ENCODE measurements at regions not wholly inside any gene's neighbourhood (a gene's known extent, or its start where the extent isn't known, plus 50 kb on each side); places are given as distances from the start of the nearest gene placed in this dataset.
A peak's percentile ranks its signal among the peaks of the same experiment; 100 is the strongest.

- no peak for FAIRE-seq
These were observed 440.1 kb downstream of the NUF2 start for GRCh38 chr1:163761898-163762297.

GRCh38 chr1:163766257-163766918 lies 444.6 kb downstream of the NUF2 start:
- FAIRE-seq = no peak

- FAIRE-seq = no peak
These were observed 446.8 kb downstream of the NUF2 start for GRCh38 chr1:163768576-163768975.

GRCh38 chr1:163770265-163770664 lies 448.5 kb downstream of the NUF2 start:
- FAIRE-seq = no peak

- FAIRE-seq = no peak
These were observed 449.9 kb downstream of the NUF2 start for GRCh38 chr1:163771637-163772036.

GRCh38 chr1:163772246-163772645 lies 450.5 kb downstream of the NUF2 start:
- no peak for FAIRE-seq

GRCh38 chr1:163773396-163773795 lies 451.6 kb downstream of the NUF2 start:
- FAIRE-seq = no peak

GRCh38 chr1:163774401-163774945 lies 452.7 kb downstream of the NUF2 start:
- no peak for FAIRE-seq

GRCh38 chr1:163774978-163775620 lies 453.3 kb downstream of the NUF2 start:
- no peak for FAIRE-seq

- FAIRE-seq = no peak
These were observed 455.5 kb downstream of the NUF2 start for GRCh38 chr1:163777205-163777604.

- FAIRE-seq = no peak
These were observed 459.4 kb downstream of the NUF2 start for GRCh38 chr1:163781146-163781545.

- FAIRE-seq = no peak
These were observed 464.2 kb downstream of the NUF2 start for GRCh38 chr1:163785868-163786405.

- FAIRE-seq = no peak
These were observed 468.2 kb downstream of the NUF2 start for GRCh38 chr1:163789911-163790310.

GRCh38 chr1:163794551-163794950 lies 472.8 kb downstream of the NUF2 start:
- FAIRE-seq = no peak

- no peak for FAIRE-seq
These were observed 474.7 kb downstream of the NUF2 start for GRCh38 chr1:163796394-163796821.

- FAIRE-seq = no peak
These were observed 476.1 kb downstream of the NUF2 start for GRCh38 chr1:163797816-163798215.

- FAIRE-seq = no peak
These were observed 477.5 kb downstream of the NUF2 start for GRCh38 chr1:163799190-163799805.

- no peak for FAIRE-seq
These were observed 485.7 kb downstream of the NUF2 start for GRCh38 chr1:163807331-163808049.

GRCh38 chr1:163813251-163813650 lies 491.5 kb downstream of the NUF2 start:
- FAIRE-seq = no peak

- FAIRE-seq = no peak
These were observed 498.5 kb downstream of the NUF2 start for GRCh38 chr1:163820226-163820625.

GRCh38 chr1:163820766-163821165 lies 499.0 kb downstream of the NUF2 start:
- FAIRE-seq = peak; percentile 57

- FAIRE-seq = no peak
These were observed 499.9 kb downstream of the NUF2 start for GRCh38 chr1:163821679-163822078.

- no peak for FAIRE-seq
These were observed 501.3 kb downstream of the NUF2 start for GRCh38 chr1:163823017-163823416.

Data from endometrium (tissue), 2 donors.